ENCODE measurements at regions not wholly inside any gene's neighbourhood (a gene's known extent, or its start where the extent isn't known, plus 50 kb on each side); places are given as distances from the start of the nearest gene placed in this dataset.

- H3K4me1 Mint-ChIP-seq: peaks cover 6% of the 10 kb centered on the region
- DNase-seq: no peak
- H3K27ac Mint-ChIP-seq: no peak overlapping the region
- H3K4me3 Mint-ChIP-seq: no peak overlapping the region
- peaks cover 0 to 5% of the 10 kb centered on the region in 2 donors for H3K9me3 Mint-ChIP-seq
- ATAC-seq: no peak
- no peaks in the 10 kb centered on the region for H3K27me3 Mint-ChIP-seq
Observed at GRCh38 chr9:71632776-71633175, 135.5 kb downstream of the CEMIP2 start.

- H3K4me1 Mint-ChIP-seq: peaks cover 6% of the 10 kb centered on the region
- peaks cover 0 to 5% of the 10 kb centered on the region in 2 donors for H3K9me3 Mint-ChIP-seq
- H3K27ac Mint-ChIP-seq: no peak overlapping the region
- H3K27me3 Mint-ChIP-seq: no peaks in the 10 kb centered on the region
- no peak overlapping the region for H3K4me3 Mint-ChIP-seq
- DNase-seq (no peak), ATAC-seq (no peak)
Observed at GRCh38 chr9:71630377-71630995, 137.8 kb downstream of the CEMIP2 start.

GRCh38 chr9:71629578-71630215, 138.6 kb downstream of the CEMIP2 start:
- ATAC-seq (no peak), DNase-seq (no peak)
- no peaks in the 10 kb centered on the region for H3K27me3 Mint-ChIP-seq
- no peak overlapping the region for H3K4me3 Mint-ChIP-seq
- H3K9me3 Mint-ChIP-seq: peaks cover 0 to 5% of the 10 kb centered on the region in 2 donors
- H3K4me1 Mint-ChIP-seq: peaks cover 6% of the 10 kb centered on the region
- H3K27ac Mint-ChIP-seq: no peak overlapping the region

GRCh38 chr9:71628247-71628646, 140.1 kb downstream of the CEMIP2 start:
- Mint-ChIP-seq H3K4me1 (peaks cover 6% of the 10 kb centered on the region), H3K9me3 (peaks cover 0 to 5% of the 10 kb centered on the region in 2 donors), H3K4me3 (no peak overlapping the region), H3K27me3 (no peaks in the 10 kb centered on the region), H3K27ac (no peak overlapping the region)
- ATAC-seq (no peak), DNase-seq (no peak)

GRCh38 chr9:71627537-71627936, 140.8 kb downstream of the CEMIP2 start:
- peaks cover 0 to 2% of the 10 kb centered on the region in 2 donors for H3K9me3 Mint-ChIP-seq
- DNase-seq: no peak
- no peak for ATAC-seq
- H3K4me3 Mint-ChIP-seq: no peak overlapping the region
- H3K27ac Mint-ChIP-seq: no peak overlapping the region
- no peaks in the 10 kb centered on the region for H3K27me3 Mint-ChIP-seq
- H3K4me1 Mint-ChIP-seq: peaks cover 6% of the 10 kb centered on the region

- Mint-ChIP-seq H3K27ac (no peak overlapping the region), H3K9me3 (no peaks in the 10 kb centered on the region), H3K4me1 (peaks cover 6% of the 10 kb centered on the region), H3K4me3 (no peak overlapping the region), H3K27me3 (no peaks in the 10 kb centered on the region)
- DNase-seq (no peak), ATAC-seq (no peak)
Observed at GRCh38 chr9:71626395-71626794, 141.9 kb downstream of the CEMIP2 start.

GRCh38 chr9:71624728-71625127, 143.6 kb downstream of the CEMIP2 start:
- no peak overlapping the region for H3K4me3 Mint-ChIP-seq
- H3K4me1 Mint-ChIP-seq: no peaks in the 10 kb centered on the region
- H3K27me3 Mint-ChIP-seq: no peaks in the 10 kb centered on the region
- no peaks in the 10 kb centered on the region for H3K9me3 Mint-ChIP-seq
- ATAC-seq (no peak), DNase-seq (no peak)
- no peak overlapping the region for H3K27ac Mint-ChIP-seq

- H3K9me3 Mint-ChIP-seq: peaks cover 7 to 9% of the 10 kb centered on the region in 2 donors
- no peaks in the 10 kb centered on the region for H3K27me3 Mint-ChIP-seq
- DNase-seq (no peak), ATAC-seq (no peak)
- H3K4me3 Mint-ChIP-seq: no peak overlapping the region
- H3K4me1 Mint-ChIP-seq: no peaks in the 10 kb centered on the region
- H3K27ac Mint-ChIP-seq: no peak overlapping the region
Observed at GRCh38 chr9:71620746-71621145, 147.6 kb downstream of the CEMIP2 start.

GRCh38 chr9:71620331-71620730, 148.0 kb downstream of the CEMIP2 start:
- ATAC-seq (no peak), DNase-seq (no peak)
- H3K4me1 Mint-ChIP-seq: no peaks in the 10 kb centered on the region
- no peaks in the 10 kb centered on the region for H3K27me3 Mint-ChIP-seq
- peaks cover 7 to 9% of the 10 kb centered on the region in 2 donors for H3K9me3 Mint-ChIP-seq
- no peak overlapping the region for H3K4me3 Mint-ChIP-seq
- no peak overlapping the region for H3K27ac Mint-ChIP-seq

- H3K4me1 Mint-ChIP-seq: no peaks in the 10 kb centered on the region
- no peaks in the 10 kb centered on the region for H3K27me3 Mint-ChIP-seq
- no peak for DNase-seq
- peaks cover 7 to 9% of the 10 kb centered on the region in 2 donors for H3K9me3 Mint-ChIP-seq
- no peak for ATAC-seq
- H3K4me3 Mint-ChIP-seq: no peak overlapping the region
- no peak overlapping the region for H3K27ac Mint-ChIP-seq
Observed at GRCh38 chr9:71619926-71620325, 148.4 kb downstream of the CEMIP2 start.

GRCh38 chr9:71614409-71615010, 153.8 kb downstream of the CEMIP2 start:
- ATAC-seq (no peak), DNase-seq (no peak)
- H3K4me1 Mint-ChIP-seq: no peaks in the 10 kb centered on the region
- H3K4me3 Mint-ChIP-seq: no peak overlapping the region
- peaks cover 9 to 17% of the 10 kb centered on the region in 2 donors for H3K9me3 Mint-ChIP-seq
- H3K27me3 Mint-ChIP-seq: no peaks in the 10 kb centered on the region
- no peak overlapping the region for H3K27ac Mint-ChIP-seq

GRCh38 chr9:71612889-71613288, 155.4 kb downstream of the CEMIP2 start:
- ATAC-seq: no peak
- Mint-ChIP-seq H3K4me3 (no peak overlapping the region), H3K9me3 (peaks cover 9 to 17% of the 10 kb centered on the region in 2 donors), H3K27ac (no peak overlapping the region), H3K27me3 (no peaks in the 10 kb centered on the region), H3K4me1 (no peaks in the 10 kb centered on the region)
- no peak for DNase-seq

- Mint-ChIP-seq H3K27ac (no peak overlapping the region), H3K27me3 (no peaks in the 10 kb centered on the region), H3K4me1 (no peaks in the 10 kb centered on the region), H3K4me3 (no peak overlapping the region), H3K9me3 (peaks cover 0 to 10% of the 10 kb centered on the region in 2 donors)
- DNase-seq (no peak), ATAC-seq (no peak)
Observed at GRCh38 chr9:71609448-71609830, 158.9 kb downstream of the CEMIP2 start.

GRCh38 chr9:71608825-71609447, 159.4 kb downstream of the CEMIP2 start:
- H3K4me1 Mint-ChIP-seq: no peaks in the 10 kb centered on the region
- ATAC-seq: no peak
- H3K4me3 Mint-ChIP-seq: no peak overlapping the region
- no peaks in the 10 kb centered on the region for H3K27me3 Mint-ChIP-seq
- no peak overlapping the region for H3K27ac Mint-ChIP-seq
- no peak for DNase-seq
- H3K9me3 Mint-ChIP-seq: peaks cover 0 to 10% of the 10 kb centered on the region in 2 donors

GRCh38 chr9:71608021-71608420, 160.3 kb downstream of the CEMIP2 start:
- no peak for ATAC-seq
- Mint-ChIP-seq H3K9me3 (peaks cover 0 to 10% of the 10 kb centered on the region in 2 donors), H3K4me3 (no peak overlapping the region), H3K27ac (no peak overlapping the region), H3K4me1 (no peaks in the 10 kb centered on the region), H3K27me3 (no peaks in the 10 kb centered on the region)
- DNase-seq: no peak

GRCh38 chr9:71607461-71607881, 160.8 kb downstream of the CEMIP2 start:
- Mint-ChIP-seq H3K4me3 (no peak overlapping the region), H3K4me1 (no peaks in the 10 kb centered on the region), H3K9me3 (peaks cover 0 to 10% of the 10 kb centered on the region in 2 donors), H3K27ac (no peak overlapping the region), H3K27me3 (no peaks in the 10 kb centered on the region)
- ATAC-seq (no peak), DNase-seq (no peak)
